Tibial nerve (tissue), 4 donors: ENCODE measurements at regions not wholly inside any gene's neighbourhood (a gene's known extent, or its start where the extent isn't known, plus 50 kb on each side); places are given as distances from the start of the nearest gene placed in this dataset.

Experiments used
- DNase-seq, 2 donors: peaks; one replicate each; pipeline ENCODE4 v3.0.0-alpha.2; 2019; ENCODE audit warnings: low spot score in 2 of 2
- H3K27ac ChIP-seq, 4 donors: fragments of 200-600 bp; sonication (generic) in 3 of 4; one replicate each; pipeline ENCODE4 v1.5.1; 2017 to 2019; ENCODE audit warnings: mild to moderate bottlenecking in 1 of 4
- H3K27me3 ChIP-seq, 2 donors: fragments of 200-600 bp; sonication (generic) in 1 of 2; one replicate each; pipeline versions ENCODE4 v1.5.1 to v1.6.0; 2017 to 2019
- H3K36me3 ChIP-seq, 3 donors: fragments of 200-600 bp; sonication (generic); one replicate each; pipeline ENCODE4 v1.5.1; 2018 to 2019
- H3K4me1 ChIP-seq, 4 donors: fragments of 200-600 bp; sonication (generic) in 3 of 4; one replicate each; pipeline ENCODE4 v1.5.1; 2017 to 2019
- H3K4me3 ChIP-seq, 4 donors: fragments of 200-600 bp; sonication (generic) in 3 of 4; one replicate each; pipeline ENCODE4 v1.5.1; 2017 to 2019; ENCODE audit warnings: mild to moderate bottlenecking in 1 of 4, moderate library complexity in 1 of 4
- H3K9me3 ChIP-seq, 4 donors: fragments of 200-600 bp; sonication (generic) in 3 of 4; one replicate each; pipeline ENCODE4 v1.5.1; 2017 to 2019
- CTCF ChIP-seq, 5 experiments: fragments of 200-600 bp in 3 of 5; fragments of 450-650 bp in 2 of 5; sonication (generic) in 3 of 5; IDR thresholded peaks; one replicate each; pipeline ENCODE4 v1.5.1; 2016 to 2019; ENCODE audit warnings: antibody characterized with exemption in 5 of 5, mild to moderate bottlenecking in 3 of 5, moderate library complexity in 2 of 5
- EP300 ChIP-seq, 2 donors: sonication (generic); formaldehyde crosslinking; IDR thresholded peaks; one replicate each; pipeline ENCODE4 v1.6.1; 2017; ENCODE audit warnings: antibody characterized with exemption in 2 of 2, mild to moderate bottlenecking in 1 of 2
- POLR2A ChIP-seq, 2 donors: fragments of 450-650 bp; IDR thresholded peaks; one replicate each; pipeline ENCODE4 v1.6.1; 2017; ENCODE audit warnings: antibody characterized with exemption in 2 of 2, mild to moderate bottlenecking in 2 of 2, moderate library complexity in 2 of 2
- WGBS, 2 donors: methylation state at CpG; one replicate each; pipeline ENCODE4 v1.1.5; 2018; 5-methylcytosine and 5-hydroxymethylcytosine counted together

GRCh38 chr12:58521152-58521551 is 399.2 kb downstream of the LRIG3 start:
- H3K9me3 ChIP-seq: peaks cover 0 to 28% (median 6%) of the 10 kb centered on the region in 4 donors
- TF ChIP-seq EP300 (IDR thresholded peaks at IDR 0.05) (no peak), POLR2A (IDR thresholded peaks at IDR 0.05) (no peak), CTCF (IDR thresholded peaks at IDR 0.05) (no peak)
- H3K27me3 ChIP-seq: no peaks in the 10 kb centered on the region
- H3K27ac ChIP-seq: no peak overlapping the region
- 73 to 79% methylated on average over 2 of the region's 2 CpGs for whole genome bisulfite sequencing, 2 donors
- no peaks in the 10 kb centered on the region for H3K36me3 ChIP-seq
- no peaks in the 10 kb centered on the region for H3K4me1 ChIP-seq
- no peak for DNase-seq
- no peak overlapping the region for H3K4me3 ChIP-seq

DNA sequence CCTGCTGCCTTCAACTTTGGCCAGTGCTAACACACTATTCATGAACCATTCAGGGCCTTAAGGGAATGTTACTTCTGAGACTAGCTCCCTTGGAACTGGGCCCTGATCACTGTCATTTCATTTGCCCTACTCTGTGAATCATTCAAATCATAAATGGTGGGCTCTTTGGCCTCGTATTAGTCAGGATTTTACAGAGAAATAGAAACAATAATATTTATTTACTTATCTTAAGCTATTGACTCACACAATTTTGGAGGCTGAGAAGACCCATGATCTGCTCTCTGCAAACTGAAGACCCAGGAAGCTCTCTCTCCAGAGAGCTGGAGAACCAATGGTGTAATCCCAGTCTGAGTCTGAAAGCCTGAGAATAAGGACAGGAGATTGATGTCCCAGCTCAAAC is 398.5 kb downstream of the LRIG3 start:
- Histone ChIP-seq H3K36me3 (no peaks in the 10 kb centered on the region), H3K27ac (no peak overlapping the region), H3K27me3 (no peaks in the 10 kb centered on the region), H3K4me1 (no peaks in the 10 kb centered on the region), H3K9me3 (peaks cover 0 to 28% (median 6%) of the 10 kb centered on the region in 4 donors), H3K4me3 (no peak overlapping the region)
- no peak for TF ChIP-seq POLR2A (IDR thresholded peaks at IDR 0.05)
- no peak for TF ChIP-seq EP300 (IDR thresholded peaks at IDR 0.05)
- no peak for TF ChIP-seq CTCF (IDR thresholded peaks at IDR 0.05)
- DNase-seq: no peak
- WGBS, 2 donors: 63 to 71% methylated on average over 1 of the region's 1 CpG

- Histone ChIP-seq H3K27me3 (no peaks in the 10 kb centered on the region), H3K27ac (no peak overlapping the region), H3K9me3 (peaks cover 0 to 13% (median 2%) of the 10 kb centered on the region in 4 donors), H3K4me3 (no peak overlapping the region), H3K36me3 (no peaks in the 10 kb centered on the region), H3K4me1 (no peaks in the 10 kb centered on the region)
- DNase-seq: no peak
- TF ChIP-seq EP300 (IDR thresholded peaks at IDR 0.05) (no peak), CTCF (IDR thresholded peaks at IDR 0.05) (no peak), POLR2A (IDR thresholded peaks at IDR 0.05) (no peak)
Measured at GRCh38 chr12:58523360-58523759, 396.9 kb downstream of the LRIG3 start.

- TF ChIP-seq POLR2A (IDR thresholded peaks at IDR 0.05): no peak
- TF ChIP-seq EP300 (IDR thresholded peaks at IDR 0.05): no peak
- no peak for TF ChIP-seq CTCF (IDR thresholded peaks at IDR 0.05)
- WGBS, 2 donors: 0% methylated on average over 1 of the region's 1 CpG
- Histone ChIP-seq H3K4me1 (peaks cover 0 to 9% (median 0%) of the 10 kb centered on the region in 4 donors), H3K9me3 (no peaks in the 10 kb centered on the region), H3K27me3 (no peaks in the 10 kb centered on the region), H3K36me3 (no peaks in the 10 kb centered on the region), H3K4me3 (no peak overlapping the region), H3K27ac (no peak overlapping the region)
- DNase-seq: no peak
Measured at GRCh38 chr12:58528271-58528670, 392.0 kb downstream of the LRIG3 start.

GRCh38 chr12:58529114-58529665 is 391.1 kb downstream of the LRIG3 start:
- Histone ChIP-seq H3K27ac (no peak overlapping the region), H3K4me1 (peaks cover 0 to 9% (median 0%) of the 10 kb centered on the region in 4 donors), H3K4me3 (no peak overlapping the region), H3K9me3 (no peaks in the 10 kb centered on the region), H3K36me3 (no peaks in the 10 kb centered on the region), H3K27me3 (no peaks in the 10 kb centered on the region)
- no peak for DNase-seq
- TF ChIP-seq CTCF (IDR thresholded peaks at IDR 0.05) (no peak), POLR2A (IDR thresholded peaks at IDR 0.05) (no peak), EP300 (IDR thresholded peaks at IDR 0.05) (no peak)
- 32 to 46% methylated on average over 1 of the region's 1 CpG for WGBS, 2 donors
